ENCODE measurements at regions not wholly inside any gene's neighbourhood (a gene's known extent, or its start where the extent isn't known, plus 50 kb on each side); places are given as distances from the start of the nearest gene placed in this dataset.

- TF ChIP-seq CTCF (IDR thresholded peaks at IDR 0.05) (no peak), POLR2A (IDR thresholded peaks at IDR 0.05) (no peak)
These were observed 220.9 kb downstream of the TEX29 start for GRCh38 chr13:111541345-111541744.
